Stomach (tissue), 4 donors: ENCODE measurements at regions not wholly inside any gene's neighbourhood (a gene's known extent, or its start where the extent isn't known, plus 50 kb on each side); places are given as distances from the start of the nearest gene placed in this dataset.

Experiments used
- EP300 ChIP-seq: sonication (generic); formaldehyde crosslinking; IDR thresholded peaks from one replicate; pipeline ENCODE4 v1.6.1; 2017; ENCODE audit warnings: antibody characterized with exemption
- POLR2A ChIP-seq, 4 donors: fragments of 450-650 bp; IDR thresholded peaks; one replicate each; pipeline ENCODE4 v1.6.1; 2016; ENCODE audit warnings: antibody characterized with exemption in 4 of 4, control low read depth in 2 of 4, mild to moderate bottlenecking in 1 of 4, moderate library complexity in 1 of 4
- TF ChIP-seq, protein P1 (sequence below), 7 experiments: fragments of 450-650 bp in 4 of 7; fragments of 200-600 bp in 3 of 7; sonication (generic) in 3 of 7; IDR thresholded peaks; one replicate each; pipeline ENCODE4 v1.5.1; 2016 to 2019; ENCODE audit warnings: antibody characterized with exemption in 7 of 7, control low read depth in 2 of 7, mild to moderate bottlenecking in 1 of 7

DNA sequence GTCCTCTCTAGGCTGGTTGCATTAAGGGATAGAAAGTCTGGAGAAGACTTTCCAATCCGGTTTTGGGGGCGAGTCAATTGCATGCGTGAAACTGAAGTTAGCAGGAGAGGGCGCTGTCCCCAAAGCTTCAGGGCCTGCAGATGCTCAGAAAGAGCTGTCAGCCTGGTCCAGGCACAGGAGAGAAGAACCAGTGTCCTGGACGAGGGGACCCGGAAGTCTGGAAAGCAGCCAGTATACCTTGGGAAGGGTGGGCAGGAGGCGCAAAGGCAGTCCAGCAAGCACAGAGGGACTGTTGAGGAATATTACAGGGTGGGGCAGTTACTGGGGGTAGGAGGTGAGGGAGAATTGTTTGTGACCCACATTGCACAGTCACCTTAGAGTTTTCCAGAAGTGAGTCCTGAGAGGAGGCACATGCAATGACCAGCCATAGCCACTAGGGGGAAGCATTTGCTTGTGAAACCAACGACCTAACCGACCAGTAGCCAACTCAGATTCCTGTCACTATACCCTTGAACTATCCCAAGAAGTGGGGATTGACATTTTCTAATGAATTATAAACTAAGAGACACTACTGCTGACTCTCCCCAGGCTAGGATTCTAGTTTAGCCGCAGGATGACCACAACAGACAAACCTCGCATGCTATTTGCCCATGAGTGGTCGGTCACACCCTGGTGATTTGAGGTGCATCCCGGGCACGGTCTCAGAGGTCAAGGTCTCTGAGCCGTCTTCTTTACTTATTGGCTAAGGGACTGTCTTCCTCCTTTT lies 172.8 kb downstream of the RDH14 start:
- TF ChIP-seq, protein P1, sequence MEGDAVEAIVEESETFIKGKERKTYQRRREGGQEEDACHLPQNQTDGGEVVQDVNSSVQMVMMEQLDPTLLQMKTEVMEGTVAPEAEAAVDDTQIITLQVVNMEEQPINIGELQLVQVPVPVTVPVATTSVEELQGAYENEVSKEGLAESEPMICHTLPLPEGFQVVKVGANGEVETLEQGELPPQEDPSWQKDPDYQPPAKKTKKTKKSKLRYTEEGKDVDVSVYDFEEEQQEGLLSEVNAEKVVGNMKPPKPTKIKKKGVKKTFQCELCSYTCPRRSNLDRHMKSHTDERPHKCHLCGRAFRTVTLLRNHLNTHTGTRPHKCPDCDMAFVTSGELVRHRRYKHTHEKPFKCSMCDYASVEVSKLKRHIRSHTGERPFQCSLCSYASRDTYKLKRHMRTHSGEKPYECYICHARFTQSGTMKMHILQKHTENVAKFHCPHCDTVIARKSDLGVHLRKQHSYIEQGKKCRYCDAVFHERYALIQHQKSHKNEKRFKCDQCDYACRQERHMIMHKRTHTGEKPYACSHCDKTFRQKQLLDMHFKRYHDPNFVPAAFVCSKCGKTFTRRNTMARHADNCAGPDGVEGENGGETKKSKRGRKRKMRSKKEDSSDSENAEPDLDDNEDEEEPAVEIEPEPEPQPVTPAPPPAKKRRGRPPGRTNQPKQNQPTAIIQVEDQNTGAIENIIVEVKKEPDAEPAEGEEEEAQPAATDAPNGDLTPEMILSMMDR (IDR thresholded peaks at IDR 0.05) = peak in 6 of 7 experiments; percentile 56 to 99 (median 91)
- TF ChIP-seq POLR2A (IDR thresholded peaks at IDR 0.05) (no peak), EP300 (no peak)
